GM12875 (cell line): ENCODE measurements at regions not wholly inside any gene's neighbourhood (a gene's known extent, or its start where the extent isn't known, plus 50 kb on each side); places are given as distances from the start of the nearest gene placed in this dataset.

Experiments
- H3K4me3 ChIP-seq: one replicate; pipeline ENCODE4 v1.5.1; 2011; ENCODE audit warnings: low read depth, low read length, control low read depth
- CTCF ChIP-seq: IDR thresholded peaks from 2 replicates; pipeline ENCODE4 v1.5.1; 2011; ENCODE audit warnings: low read depth, mild to moderate bottlenecking, control low read depth, inconsistent platforms, low read length, moderate library complexity, borderline replicate concordance; ENCODE audit not compliant: insufficient read depth

GRCh38 chr4:123884922-123885321 lies 488.3 kb downstream of the SPRY1 start:
- no peak overlapping the region for H3K4me3 ChIP-seq

GRCh38 chr4:123889507-123889906 lies 492.9 kb downstream of the SPRY1 start:
- TF ChIP-seq CTCF, result no peak

More at GRCh38 chr4:123884922-123885321, 488.3 kb downstream of the SPRY1 start:
- no peak for TF ChIP-seq CTCF

GRCh38 chr4:123890889-123891288 lies 494.3 kb downstream of the SPRY1 start:
- no peak for TF ChIP-seq CTCF

More at GRCh38 chr4:123889507-123889906, 492.9 kb downstream of the SPRY1 start:
- H3K4me3 ChIP-seq, result no peak overlapping the region

GRCh38 chr4:123891881-123892280 lies 495.3 kb downstream of the SPRY1 start:
- TF ChIP-seq CTCF, result no peak
- H3K4me3 ChIP-seq, result no peak overlapping the region

More at GRCh38 chr4:123890889-123891288, 494.3 kb downstream of the SPRY1 start:
- H3K4me3 ChIP-seq, result no peak overlapping the region

- no peak for TF ChIP-seq CTCF
- no peak overlapping the region for H3K4me3 ChIP-seq
Measured at GRCh38 chr4:123892368-123892976, 495.9 kb downstream of the SPRY1 start.

- no peak for TF ChIP-seq CTCF
- H3K4me3 ChIP-seq, result no peak overlapping the region
Measured at GRCh38 chr4:123893011-123893981, 496.7 kb downstream of the SPRY1 start.

- no peak for TF ChIP-seq CTCF
Measured at GRCh38 chr4:123896446-123897071, 500.0 kb downstream of the SPRY1 start.

More at GRCh38 chr4:123896446-123897071, 500.0 kb downstream of the SPRY1 start:
- no peak overlapping the region for H3K4me3 ChIP-seq
